Epithelial cell of proximal tubule (primary cell): ENCODE measurements at regions not wholly inside any gene's neighbourhood (a gene's known extent, or its start where the extent isn't known, plus 50 kb on each side); places are given as distances from the start of the nearest gene placed in this dataset.

Experiments
- DNase-seq: peaks from one replicate; pipeline ENCODE4 v3.0.0-alpha.2; 2011; ENCODE audit warnings: low read depth
- H3K4me3 ChIP-seq: 2 replicates; pipeline ENCODE4 v1.5.1; 2011; ENCODE audit warnings: low read depth, mild to moderate bottlenecking, low read length
- CTCF ChIP-seq: conservative IDR thresholded peaks from 2 replicates; pipeline ENCODE4 v1.5.1; 2012; ENCODE audit warnings: low read depth, mild to moderate bottlenecking, low read length

GRCh38 chr1:239606850-239607400, 220.6 kb downstream of the CHRM3 start:
- no peak for TF ChIP-seq CTCF
- DNase-seq = no peak
- no peak overlapping the region for H3K4me3 ChIP-seq

GRCh38 chr1:239608469-239608868, 222.1 kb downstream of the CHRM3 start:
- no peak for TF ChIP-seq CTCF
- no peak overlapping the region for H3K4me3 ChIP-seq
- DNase-seq = no peak

GRCh38 chr1:239612379-239612778, 226.0 kb downstream of the CHRM3 start:
- no peak overlapping the region for H3K4me3 ChIP-seq
- TF ChIP-seq CTCF = no peak
- DNase-seq = no peak

- TF ChIP-seq CTCF = no peak
- no peak overlapping the region for H3K4me3 ChIP-seq
- no peak for DNase-seq
Observed at GRCh38 chr1:239616673-239617072, 230.3 kb downstream of the CHRM3 start.

DNA sequence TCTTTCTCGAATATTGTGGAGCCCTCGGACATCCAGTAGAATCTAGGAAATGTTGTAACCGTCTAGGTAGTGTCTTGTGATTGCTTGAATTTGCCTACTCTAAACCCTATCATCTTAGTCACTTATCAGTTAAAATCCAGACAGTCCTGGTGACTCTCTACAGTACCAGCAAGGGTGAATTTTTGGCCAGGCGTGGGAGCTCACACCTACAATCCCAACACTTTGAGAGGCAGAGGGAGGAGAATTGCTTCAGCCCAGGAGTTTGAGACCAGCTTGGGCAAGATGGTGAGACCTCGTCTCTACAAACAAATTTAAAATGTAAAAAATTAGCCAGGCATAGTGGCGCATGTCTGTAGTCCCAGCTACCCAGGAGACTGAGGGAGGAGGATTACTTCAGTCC, 230.9 kb downstream of the CHRM3 start:
- TF ChIP-seq CTCF = no peak

DNA sequence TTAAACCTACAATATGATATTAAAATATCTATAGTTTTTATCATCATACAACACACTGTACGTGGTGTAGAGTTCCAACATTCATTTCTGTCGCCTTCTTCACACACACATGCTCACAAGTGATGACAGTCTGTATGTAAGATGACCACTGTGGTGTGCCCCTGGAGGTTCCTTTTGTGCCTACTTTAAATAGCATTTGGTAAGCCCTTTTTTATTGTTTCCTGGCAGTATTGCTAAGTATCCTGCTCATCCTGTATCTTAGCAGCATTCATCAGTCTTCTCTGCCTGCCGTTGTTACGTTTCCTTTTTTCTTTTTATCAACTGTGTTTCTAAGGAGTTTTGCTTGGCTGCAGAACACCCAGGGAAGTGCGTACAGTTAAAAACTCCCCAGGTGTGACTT, 231.4 kb downstream of the CHRM3 start:
- no peak for DNase-seq
- TF ChIP-seq CTCF = no peak
- no peak overlapping the region for H3K4me3 ChIP-seq

More for the DNA sequence above, 230.9 kb downstream of the CHRM3 start:
- no peak for DNase-seq
- no peak overlapping the region for H3K4me3 ChIP-seq

- DNase-seq = no peak
- no peak overlapping the region for H3K4me3 ChIP-seq
- TF ChIP-seq CTCF = no peak
Observed at GRCh38 chr1:239619190-239619589, 232.8 kb downstream of the CHRM3 start.
